IMR-90 (cell line): ENCODE measurements at regions not wholly inside any gene's neighbourhood (a gene's known extent, or its start where the extent isn't known, plus 50 kb on each side); places are given as distances from the start of the nearest gene placed in this dataset.
A peak's percentile ranks its signal among the peaks of the same experiment; 100 is the strongest.

Experiments
- ATAC-seq: fragments of 200-7000 bp; cut with Tn5 transposase; 2 replicates; pipeline ENCODE4 v1.9.1; 2020; ENCODE audit warnings: low read depth, mild to moderate bottlenecking, moderate library complexity
- BruUV-seq: library from RNA; stranded (reverse); fragments of 400-500 nt; replicated peaks from 2 replicates; lab custom pipeline; 2021; lab: Mats Ljungman, UMichigan
- CTCF ChIA-PET: fragments of 300-600 bp; formaldehyde crosslinking; extraction: SDS; loops from one replicate; lab custom pipeline; 2021; ENCODE audit warnings: antibody characterized with exemption; lab: Yijun Ruan, JAX
- POLR2A ChIA-PET: fragments of 300-600 bp; sonication (Branson Sonifier 250); formaldehyde crosslinking; loops from one replicate; lab custom pipeline; 2022; ENCODE audit warnings: antibody characterized with exemption; ENCODE audit not compliant: unreplicated experiment; lab: Charles Lee
- DNase-seq: peaks from one replicate; pipeline ENCODE4 v3.0.0; 2013
- H2AFZ ChIP-seq: replicated peaks from 2 replicates; pipeline ENCODE3; 2013; ENCODE audit warnings: low read length, mild to moderate bottlenecking; ENCODE audit not compliant: poor library complexity
- H2AK5ac ChIP-seq: 2 replicates; pipeline ENCODE4 v1.6.1; 2013; ENCODE audit warnings: low read depth, low read length, inconsistent platforms
- H2AK9ac ChIP-seq: replicated peaks from 2 replicates; pipeline ENCODE3; 2013; ENCODE audit warnings: mild to moderate bottlenecking, low read depth, low read length, moderate library complexity; ENCODE audit not compliant: poor library complexity
- H2BK120ac ChIP-seq: 2 replicates; pipeline ENCODE4 v1.6.1; 2013; ENCODE audit warnings: low read depth, low read length, inconsistent platforms
- H2BK15ac ChIP-seq: 3 replicates; pipeline ENCODE4 v1.6.1; 2013; ENCODE audit warnings: low read depth, low read length, inconsistent platforms
- H2BK20ac ChIP-seq: 2 replicates; pipeline ENCODE4 v1.6.1; 2013; ENCODE audit warnings: low read depth, mild to moderate bottlenecking, inconsistent platforms, low read length, moderate library complexity
- H2BK5ac ChIP-seq: 2 replicates; pipeline ENCODE4 v1.6.1; 2013; ENCODE audit warnings: mild to moderate bottlenecking, low read depth, low read length, inconsistent platforms; ENCODE audit not compliant: poor library complexity, severe bottlenecking
- H3K14ac ChIP-seq: replicated peaks from 2 replicates; pipeline ENCODE4 v1.6.1; 2013; ENCODE audit warnings: low read depth, low read length, inconsistent platforms
- H3K18ac ChIP-seq: 2 replicates; pipeline ENCODE4 v1.6.1; 2013; ENCODE audit warnings: low read depth, low read length, control low read depth
- H3K23ac ChIP-seq: 2 replicates; pipeline ENCODE4 v1.6.1; 2013; ENCODE audit warnings: low read depth, low read length, inconsistent platforms
- H3K27ac ChIP-seq: 2 replicates; pipeline ENCODE4 v1.5.1; 2013; ENCODE audit warnings: mild to moderate bottlenecking, control low read depth, low read length; ENCODE audit not compliant: insufficient read depth
- H3K27me3 ChIP-seq: 2 replicates; pipeline ENCODE4 v1.6.1; 2013; ENCODE audit warnings: low read length; ENCODE audit not compliant: control insufficient read depth, insufficient read depth
- H3K36me3 ChIP-seq: 2 replicates; pipeline ENCODE4 v1.6.1; 2013; ENCODE audit warnings: low read length, mixed read lengths; ENCODE audit not compliant: control insufficient read depth, insufficient read depth
- H3K4ac ChIP-seq: 2 replicates; pipeline ENCODE4 v1.6.1; 2013; ENCODE audit warnings: low read depth, low read length, inconsistent platforms
- H3K4me1 ChIP-seq: 2 replicates; pipeline ENCODE4 v1.6.1; 2013; ENCODE audit warnings: low read length, mixed read lengths; ENCODE audit not compliant: control insufficient read depth, insufficient read depth
- H3K4me2 ChIP-seq: 2 replicates; pipeline ENCODE4 v1.6.1; 2013; ENCODE audit warnings: low read depth, mild to moderate bottlenecking, control low read depth, low read length, moderate library complexity
- H3K4me3 ChIP-seq: 2 replicates; pipeline ENCODE4 v1.5.1; 2013; ENCODE audit warnings: low read depth, mild to moderate bottlenecking, control low read depth, low read length, moderate library complexity; ENCODE audit not compliant: insufficient read depth
- H3K56ac ChIP-seq: 2 replicates; pipeline ENCODE4 v1.6.1; 2013; ENCODE audit warnings: low read length, inconsistent platforms; ENCODE audit not compliant: insufficient read depth; ENCODE audit errors: extremely low read depth
- H3K79me1 ChIP-seq, 2 experiments: 2 replicates each; pipeline ENCODE4 v1.6.1; 2013; ENCODE audit warnings: low read length in 2 of 2, inconsistent platforms in 1 of 2, low read depth in 1 of 2
- H3K9ac ChIP-seq: 2 replicates; pipeline ENCODE4 v1.6.1; 2013; ENCODE audit warnings: low read depth, low read length, control low read depth
- H3K9me1 ChIP-seq: 2 replicates; pipeline ENCODE4 v1.6.1; 2013; ENCODE audit warnings: low read length, inconsistent platforms; ENCODE audit not compliant: insufficient read depth
- H3K9me3 ChIP-seq: 2 replicates; pipeline ENCODE4 v1.6.1; 2013; ENCODE audit warnings: low read length; ENCODE audit not compliant: control insufficient read depth, insufficient read depth
- H4K20me1 ChIP-seq: 2 replicates; pipeline ENCODE4 v1.6.1; 2013; ENCODE audit warnings: low read length, inconsistent platforms; ENCODE audit not compliant: insufficient read depth
- H4K5ac ChIP-seq: 2 replicates; pipeline ENCODE4 v1.6.1; 2013; ENCODE audit warnings: mild to moderate bottlenecking, low read depth, low read length, control low read depth
- H4K8ac ChIP-seq, 2 experiments: 2 replicates each; pipeline ENCODE4 v1.6.1; 2013; ENCODE audit warnings: low read depth in 2 of 2, low read length in 2 of 2, control low read depth in 1 of 2, inconsistent platforms in 1 of 2
- H4K91ac ChIP-seq: 2 replicates; pipeline ENCODE4 v1.6.1; 2013; ENCODE audit warnings: low read depth, low read length, inconsistent platforms; ENCODE audit not compliant: insufficient read depth
- BHLHE40 ChIP-seq: fragments of 150-350 bp; IDR thresholded peaks from 2 replicates; pipeline ENCODE4 v1.6.1; 2016; ENCODE audit warnings: mild to moderate bottlenecking, low read depth, low read length
- POLR2A ChIP-seq: IDR thresholded peaks from 2 replicates; pipeline ENCODE4 v1.6.1; 2012; ENCODE audit warnings: mild to moderate bottlenecking, low read depth, low read length
- RAD21 ChIP-seq: IDR thresholded peaks from 2 replicates; pipeline ENCODE4 v1.6.1; 2012; ENCODE audit warnings: low read length, improper control_type of control experiment
- RFX5 ChIP-seq: IDR thresholded peaks from 2 replicates; pipeline ENCODE4 v1.8.0; 2012; ENCODE audit warnings: low read depth, mild to moderate bottlenecking, low read length, moderate library complexity
- SMC3 ChIP-seq: fragments of 150-350 bp; IDR thresholded peaks from 2 replicates; pipeline ENCODE4 v1.6.1; 2016; ENCODE audit warnings: low read depth, mild to moderate bottlenecking, antibody characterized with exemption, low read length, moderate library complexity
- WGBS, 2 experiments: methylation state at CpG; one replicate each; pipeline versions ENCODE4 v1.1.5 to v1.1.7; 2013; ENCODE audit warnings: missing lambda C conversion rate in 2 of 2; ENCODE audit not compliant: insufficient read length in 1 of 2; ENCODE audit errors: extremely low coverage in 2 of 2; 5-methylcytosine and 5-hydroxymethylcytosine counted together
- dilution Hi-C: fragments of 300-500 bp; cut with HindIII; formaldehyde crosslinking; loops from one replicate; pipeline ENCODE4 v1.14.3; 2018; ENCODE audit warnings: low sequenced_read_pairs; ENCODE audit not compliant: unreplicated experiment
- in situ Hi-C: fragments of 300-500 bp; cut with MboI; formaldehyde crosslinking; loops from 3 replicates; pipeline ENCODE4 v1.14.3; 2019; ENCODE audit warnings: low sequenced_read_pairs, inconsistent platforms, mixed read lengths
- intact Hi-C: fragments of 100-400 bp; cut with micrococcal nuclease; formaldehyde crosslinking; loops from 2 replicates; pipeline ENCODE4 v1.10.0; 2022
- TF ChIP-seq, protein P1 (sequence below): conservative IDR thresholded peaks from 2 replicates; pipeline ENCODE4 v1.5.1; 2012; ENCODE audit warnings: mild to moderate bottlenecking, low read depth, low read length, improper control_type of control experiment
- TF ChIP-seq, protein P2 (sequence below): fragments of 150-350 bp; IDR thresholded peaks from 2 replicates; pipeline ENCODE4 v1.6.1; 2017; ENCODE audit warnings: mild to moderate bottlenecking, antibody characterized with exemption, low read length, low read depth

DNA sequence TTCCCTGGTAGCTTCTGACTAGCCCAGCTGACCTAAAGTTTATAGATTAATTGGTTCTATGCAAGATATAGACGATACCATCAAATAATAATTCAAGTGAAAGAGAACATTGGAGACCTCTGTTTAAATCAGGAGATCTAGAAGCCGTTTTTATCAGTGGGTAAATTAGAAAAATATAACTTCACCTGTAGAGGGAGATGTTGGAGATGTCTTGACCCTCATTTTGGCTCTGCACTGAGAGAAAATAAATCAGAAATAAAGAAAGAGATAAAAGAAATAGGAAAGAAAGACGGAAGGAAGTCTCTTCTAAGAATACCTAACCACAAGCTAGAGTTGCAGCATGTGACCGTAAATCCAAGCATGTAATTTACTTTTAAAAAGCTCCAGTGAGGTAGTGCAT is 684.5 kb downstream of the C12orf50 start:
- H3K4me3 ChIP-seq, result no peak overlapping the region
- no peaks in the 10 kb centered on the region for H4K20me1 ChIP-seq
- H2BK20ac ChIP-seq, result no peak overlapping the region
- H2AK5ac ChIP-seq, result no peak overlapping the region
- no peak overlapping the region for H3K4ac ChIP-seq
- no peak overlapping the region for H3K18ac ChIP-seq
- no peak overlapping the region for H3K9ac ChIP-seq
- no peak for ATAC-seq
- intact Hi-C loops, result loop anchor here (2.0 kb wide), 1 partner anchor 504 kb away; no protein-coding TSS in a partner anchor
- no peak overlapping the region for H3K23ac ChIP-seq
- H2AFZ ChIP-seq, result no peak overlapping the region
- no CpG with 5 or more reads among the region's 4 CpGs for WGBS, 2 experiments
- dilution Hi-C loops, result no loop called here
- H3K56ac ChIP-seq, result no peak overlapping the region
- no peak overlapping the region for H2BK15ac ChIP-seq
- POLR2A ChIA-PET, result no interaction called here
- H3K27me3 ChIP-seq, result no peaks in the 10 kb centered on the region
- H3K36me3 ChIP-seq, result no peaks in the 10 kb centered on the region
- no peaks in the 10 kb centered on the region for H3K79me1 ChIP-seq
- TF ChIP-seq SMC3 (no peak; the same call in 1 of the 2 replicates), POLR2A (no peak), RAD21 (peak; percentile 24; the same call in 1 of the 2 replicates), BHLHE40 (no peak), RFX5 (no peak)
- TF ChIP-seq, protein P1, sequence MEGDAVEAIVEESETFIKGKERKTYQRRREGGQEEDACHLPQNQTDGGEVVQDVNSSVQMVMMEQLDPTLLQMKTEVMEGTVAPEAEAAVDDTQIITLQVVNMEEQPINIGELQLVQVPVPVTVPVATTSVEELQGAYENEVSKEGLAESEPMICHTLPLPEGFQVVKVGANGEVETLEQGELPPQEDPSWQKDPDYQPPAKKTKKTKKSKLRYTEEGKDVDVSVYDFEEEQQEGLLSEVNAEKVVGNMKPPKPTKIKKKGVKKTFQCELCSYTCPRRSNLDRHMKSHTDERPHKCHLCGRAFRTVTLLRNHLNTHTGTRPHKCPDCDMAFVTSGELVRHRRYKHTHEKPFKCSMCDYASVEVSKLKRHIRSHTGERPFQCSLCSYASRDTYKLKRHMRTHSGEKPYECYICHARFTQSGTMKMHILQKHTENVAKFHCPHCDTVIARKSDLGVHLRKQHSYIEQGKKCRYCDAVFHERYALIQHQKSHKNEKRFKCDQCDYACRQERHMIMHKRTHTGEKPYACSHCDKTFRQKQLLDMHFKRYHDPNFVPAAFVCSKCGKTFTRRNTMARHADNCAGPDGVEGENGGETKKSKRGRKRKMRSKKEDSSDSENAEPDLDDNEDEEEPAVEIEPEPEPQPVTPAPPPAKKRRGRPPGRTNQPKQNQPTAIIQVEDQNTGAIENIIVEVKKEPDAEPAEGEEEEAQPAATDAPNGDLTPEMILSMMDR, result peak; percentile 30; the same call in 1 of the 2 replicates
- TF ChIP-seq, protein P2, sequence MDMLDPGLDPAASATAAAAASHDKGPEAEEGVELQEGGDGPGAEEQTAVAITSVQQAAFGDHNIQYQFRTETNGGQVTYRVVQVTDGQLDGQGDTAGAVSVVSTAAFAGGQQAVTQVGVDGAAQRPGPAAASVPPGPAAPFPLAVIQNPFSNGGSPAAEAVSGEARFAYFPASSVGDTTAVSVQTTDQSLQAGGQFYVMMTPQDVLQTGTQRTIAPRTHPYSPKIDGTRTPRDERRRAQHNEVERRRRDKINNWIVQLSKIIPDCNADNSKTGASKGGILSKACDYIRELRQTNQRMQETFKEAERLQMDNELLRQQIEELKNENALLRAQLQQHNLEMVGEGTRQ, result no peak
- no peak overlapping the region for H4K5ac ChIP-seq
- CTCF ChIA-PET, result interaction anchor here (0.6 to 1.2 kb wide), 2 partner anchors 8 to 218 kb away, joined by 3 to 4 read pairs; no protein-coding TSS in a partner anchor
- no TSS peak for BruUV-seq
- no peak overlapping the region for H3K27ac ChIP-seq
- no peak overlapping the region for H2AK9ac ChIP-seq
- no peaks in the 10 kb centered on the region for H3K9me1 ChIP-seq
- no peak overlapping the region for H3K14ac ChIP-seq
- H4K91ac ChIP-seq, result no peak overlapping the region
- DNase-seq, result no peak
- no peak overlapping the region for H3K4me2 ChIP-seq
- H4K8ac ChIP-seq, result no peak overlapping the region
- H2BK5ac ChIP-seq, result no peak overlapping the region
- H2BK120ac ChIP-seq, result no peak overlapping the region
- no peaks in the 10 kb centered on the region for H3K4me1 ChIP-seq
- in situ Hi-C loops, result no loop called here
- no peaks in the 10 kb centered on the region for H3K9me3 ChIP-seq
